ENCODE measurements at regions not wholly inside any gene's neighbourhood (a gene's known extent, or its start where the extent isn't known, plus 50 kb on each side); places are given as distances from the start of the nearest gene placed in this dataset.
"Not testable (repeated sequence)": the region's sequence is repeated elsewhere in the genome, so short reads cannot be mapped to it uniquely, and the experiment has no call there.

DNA sequence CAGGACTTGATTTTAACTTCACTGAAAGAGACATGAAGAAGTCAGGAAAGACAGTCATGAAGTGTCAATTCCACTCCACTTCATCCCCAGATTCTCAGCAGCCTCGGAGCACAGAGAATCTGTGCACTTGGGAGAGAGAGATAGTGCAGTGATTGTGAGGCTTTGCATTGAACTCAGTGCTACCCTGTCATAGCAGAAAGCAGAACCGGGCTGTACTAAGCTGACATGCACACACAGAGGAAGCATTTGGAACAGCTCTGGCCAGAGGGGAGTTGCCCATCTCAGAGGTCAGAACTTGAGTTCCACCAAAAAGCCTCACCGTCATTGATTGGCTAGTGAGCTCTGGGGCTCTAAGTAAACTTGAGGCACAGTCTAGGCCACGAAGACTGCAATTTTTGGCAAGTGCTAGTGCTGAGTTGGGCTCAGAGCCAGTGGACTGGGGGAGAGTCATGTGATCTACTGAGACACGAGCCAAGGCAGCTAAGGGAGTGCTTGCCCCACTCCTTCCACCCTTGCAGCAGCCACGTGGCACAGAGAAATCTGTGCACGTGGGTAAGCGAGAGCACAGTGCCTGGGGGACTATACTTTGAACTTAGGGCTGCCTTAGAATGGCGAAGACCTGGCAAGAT is 810.2 kb upstream of the ADAMTS5 start:
- no peak for DNase-seq (ENCODE audit: low spot score)

GRCh38 chr21:27772816-27773215 is 805.9 kb upstream of the ADAMTS5 start:
- no peak for DNase-seq (ENCODE audit: low spot score)

DNA sequence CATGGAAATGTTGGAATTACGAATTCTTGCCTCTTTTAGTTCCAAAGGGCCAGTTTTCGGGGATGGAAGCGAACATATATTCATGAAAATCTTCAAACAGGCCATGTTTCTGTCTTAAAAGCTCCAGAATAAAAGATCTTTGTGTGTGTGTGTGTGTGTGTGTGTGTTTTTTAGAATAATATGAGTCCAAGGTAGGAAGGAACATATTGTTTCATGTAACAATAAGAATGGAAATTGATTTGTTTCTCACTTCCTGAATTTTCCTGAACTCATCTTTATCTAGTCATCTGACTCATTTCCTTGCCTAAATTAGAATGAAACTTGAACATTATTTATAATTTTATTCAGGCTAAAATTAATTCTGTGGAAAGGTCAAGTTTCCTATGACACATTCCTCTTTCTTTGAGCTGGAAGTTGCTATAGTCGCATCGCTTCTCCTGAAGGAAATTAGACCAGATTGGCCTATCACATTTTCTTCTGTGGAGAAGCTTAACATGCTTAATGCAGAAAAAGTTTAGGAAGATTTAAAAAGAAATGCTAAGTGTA is 805.1 kb upstream of the ADAMTS5 start:
- DNase-seq (ENCODE audit: low spot score) = no peak

GRCh38 chr21:27769763-27770162 is 802.9 kb upstream of the ADAMTS5 start:
- DNase-seq (ENCODE audit: low spot score) = no peak

- DNase-seq (ENCODE audit: low spot score) = not testable (repeated sequence)
These were observed 801.3 kb upstream of the ADAMTS5 start for GRCh38 chr21:27768046-27768637.

DNA sequence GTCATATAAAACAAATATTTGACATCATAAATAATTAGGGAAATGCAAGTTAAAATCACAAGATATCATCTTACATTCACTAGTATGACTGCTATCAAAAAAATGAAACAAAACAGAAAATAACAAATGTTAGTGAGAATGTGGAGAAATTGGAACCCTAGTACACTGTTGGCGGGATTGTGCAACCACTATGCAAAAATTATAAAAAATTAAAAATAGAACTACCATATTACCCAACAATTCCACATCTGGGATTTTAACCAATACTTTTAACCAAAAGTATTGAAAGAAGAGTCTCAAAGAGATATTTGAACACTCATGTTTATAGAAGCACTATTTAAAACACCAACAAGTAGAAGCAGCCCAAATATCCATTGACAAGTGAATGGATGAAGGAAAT is 797.2 kb upstream of the ADAMTS5 start:
- no peak for DNase-seq (ENCODE audit: low spot score)

DNA sequence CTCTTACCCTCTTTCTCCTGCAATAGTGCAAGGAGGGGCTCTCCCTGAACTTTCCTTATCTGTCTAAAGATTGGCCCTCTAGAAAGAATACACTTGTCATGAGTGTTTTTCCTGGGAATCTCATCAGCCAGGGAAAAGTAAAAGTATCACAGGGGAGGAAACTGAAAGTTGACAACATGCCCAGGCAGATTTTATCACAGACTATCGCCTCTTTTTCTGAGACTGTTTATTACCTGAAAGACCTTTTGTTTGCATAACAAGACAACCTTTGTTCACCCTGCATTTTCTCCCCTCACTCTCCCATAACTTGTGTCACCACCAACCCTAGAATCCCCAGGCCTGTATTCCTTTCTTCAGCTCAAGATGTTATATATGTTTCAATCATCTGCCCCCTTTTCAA is 794.7 kb upstream of the ADAMTS5 start:
- DNase-seq (ENCODE audit: low spot score) = no peak

DNA sequence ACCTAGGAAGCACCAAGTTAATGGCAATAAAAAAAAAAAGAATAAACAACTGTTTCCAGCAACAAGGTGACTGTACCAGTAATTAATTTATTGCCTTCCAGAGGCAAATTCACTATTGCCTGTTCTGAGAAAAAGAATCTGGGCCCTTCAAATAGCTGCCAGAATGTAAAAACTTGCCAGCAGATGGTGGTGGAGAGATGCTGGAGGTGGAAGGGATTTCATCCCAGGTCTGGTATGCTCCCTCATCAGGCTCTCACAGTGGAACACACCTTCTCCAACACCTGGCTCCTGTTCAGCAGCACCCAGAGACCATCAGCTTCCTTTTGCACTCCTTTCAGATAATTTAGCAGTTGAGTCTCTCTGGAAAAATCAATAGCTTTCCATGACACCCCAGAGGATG is 792.9 kb upstream of the ADAMTS5 start:
- DNase-seq (ENCODE audit: low spot score) = no peak

DNA sequence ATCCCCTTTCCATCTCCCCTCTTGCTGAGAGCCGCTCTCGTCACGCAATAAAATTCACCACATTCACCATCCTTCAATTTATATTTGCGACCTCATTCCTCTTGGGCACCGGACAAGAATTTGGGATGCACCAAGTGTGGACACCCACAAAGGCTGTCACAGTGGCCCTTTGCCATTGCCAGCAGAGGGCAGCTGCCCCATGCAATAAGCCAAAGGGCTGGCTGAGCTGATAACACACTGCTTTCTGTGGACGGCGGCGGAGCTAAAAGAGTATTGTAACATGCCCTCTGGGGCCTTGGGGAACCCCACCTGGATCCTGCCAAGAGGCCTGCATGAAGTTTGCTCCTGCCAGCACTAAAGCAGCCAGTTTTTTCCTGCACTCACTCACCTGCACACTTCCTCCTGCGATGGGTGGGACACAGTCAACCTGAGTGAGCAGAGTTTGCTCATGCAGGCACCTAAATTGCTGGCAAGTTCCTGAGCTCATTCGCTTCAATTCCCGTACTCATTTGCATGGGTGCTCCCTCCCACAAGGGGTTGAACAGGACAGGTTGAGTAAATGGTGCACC is 792.3 kb upstream of the ADAMTS5 start:
- no peak for DNase-seq (ENCODE audit: low spot score)

- DNase-seq (ENCODE audit: low spot score) = no peak
These were observed 789.3 kb upstream of the ADAMTS5 start for GRCh38 chr21:27756191-27756590.

GRCh38 chr21:27743971-27744564 is 777.2 kb upstream of the ADAMTS5 start:
- no peak for DNase-seq (ENCODE audit: low spot score)

DNA sequence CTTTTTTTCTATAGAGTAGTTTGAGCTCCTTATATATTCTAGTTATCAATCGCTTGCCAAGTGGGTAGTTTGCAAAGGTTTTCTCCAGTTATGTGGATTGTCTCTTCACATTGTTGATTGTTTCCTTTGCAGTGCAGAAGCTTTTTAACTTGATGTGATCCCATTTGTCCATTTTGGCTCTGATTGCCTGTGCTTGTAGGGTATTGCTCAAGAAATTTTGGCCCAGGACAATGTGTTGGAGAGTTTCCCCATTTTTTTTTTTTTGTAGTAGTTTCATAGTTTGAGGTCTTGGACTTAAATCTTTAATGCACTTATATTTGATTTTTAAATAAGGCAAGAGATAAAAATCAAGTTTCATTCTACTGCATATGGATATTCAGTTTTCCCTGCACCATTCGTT is 774.8 kb upstream of the ADAMTS5 start:
- DNase-seq (ENCODE audit: low spot score) = no peak

GRCh38 chr21:27740084-27740483 is 773.2 kb upstream of the ADAMTS5 start:
- no peak for DNase-seq (ENCODE audit: low spot score)

- no peak for DNase-seq (ENCODE audit: low spot score)
These were observed 772.3 kb upstream of the ADAMTS5 start for GRCh38 chr21:27739187-27739586.

DNA sequence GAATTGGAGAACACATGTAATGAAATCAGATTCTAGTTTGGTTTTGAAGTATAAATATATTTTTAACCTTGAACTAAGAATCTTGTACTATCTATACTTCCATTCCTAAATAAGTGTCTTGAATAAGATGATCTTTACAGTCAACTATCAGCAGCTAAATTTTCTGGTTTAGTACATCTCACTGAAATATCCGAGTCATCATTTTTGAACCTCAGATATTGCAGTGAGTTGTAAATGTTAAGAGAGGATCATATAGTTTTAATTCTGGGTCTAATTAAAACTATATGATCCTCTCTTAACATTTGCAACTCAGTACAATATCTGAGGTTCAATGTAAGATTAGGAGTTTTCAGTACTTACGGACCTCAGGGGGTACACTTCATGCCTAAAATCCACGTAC is 768.8 kb upstream of the ADAMTS5 start:
- DNase-seq (ENCODE audit: low spot score) = no peak

- DNase-seq (ENCODE audit: low spot score) = peak; percentile 35
These were observed 767.3 kb upstream of the ADAMTS5 start for GRCh38 chr21:27734146-27734545.

DNA sequence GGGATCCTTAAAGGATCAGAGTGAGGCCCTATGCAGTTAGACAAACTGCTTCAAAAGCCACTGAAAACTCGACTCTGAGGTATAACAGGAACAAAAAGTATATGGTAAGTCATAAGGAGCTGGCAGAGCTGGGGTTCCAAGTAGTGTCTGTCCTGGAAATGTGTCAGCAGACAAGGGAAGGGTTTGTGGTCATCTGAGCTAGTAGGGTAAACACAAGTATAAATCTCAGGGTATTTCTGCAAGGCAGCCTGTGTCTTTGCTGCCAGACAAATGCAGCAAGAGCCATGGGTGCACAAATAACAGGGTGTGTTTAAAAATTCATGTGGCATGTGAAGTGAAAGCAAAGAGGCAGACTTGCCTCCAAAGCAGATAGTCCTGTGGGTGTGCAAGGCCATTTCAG is 759.0 kb upstream of the ADAMTS5 start:
- DNase-seq (ENCODE audit: low spot score) = no peak

- no peak for DNase-seq (ENCODE audit: low spot score)
These were observed 755.2 kb upstream of the ADAMTS5 start for GRCh38 chr21:27722095-27722494.

DNA sequence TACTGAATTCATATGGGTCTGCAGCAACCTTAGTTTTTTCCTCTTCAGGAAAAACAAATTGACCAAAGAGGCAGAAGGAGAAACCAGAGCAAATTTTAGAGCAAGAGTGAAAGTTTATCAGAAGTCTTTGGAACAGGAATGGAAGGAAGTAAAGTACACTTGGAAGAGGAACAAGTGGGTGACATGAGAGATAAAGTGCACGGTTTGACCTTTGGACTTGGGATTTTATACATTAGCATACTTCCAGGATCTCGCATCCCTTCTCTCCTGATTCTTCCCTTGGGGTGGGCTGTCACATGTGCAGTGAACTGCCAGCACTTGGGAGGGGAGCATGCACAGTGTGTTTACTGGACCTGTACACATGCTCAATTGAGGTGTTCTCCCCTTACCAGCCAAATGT is 754.8 kb upstream of the ADAMTS5 start:
- no peak for DNase-seq (ENCODE audit: low spot score)

DNA sequence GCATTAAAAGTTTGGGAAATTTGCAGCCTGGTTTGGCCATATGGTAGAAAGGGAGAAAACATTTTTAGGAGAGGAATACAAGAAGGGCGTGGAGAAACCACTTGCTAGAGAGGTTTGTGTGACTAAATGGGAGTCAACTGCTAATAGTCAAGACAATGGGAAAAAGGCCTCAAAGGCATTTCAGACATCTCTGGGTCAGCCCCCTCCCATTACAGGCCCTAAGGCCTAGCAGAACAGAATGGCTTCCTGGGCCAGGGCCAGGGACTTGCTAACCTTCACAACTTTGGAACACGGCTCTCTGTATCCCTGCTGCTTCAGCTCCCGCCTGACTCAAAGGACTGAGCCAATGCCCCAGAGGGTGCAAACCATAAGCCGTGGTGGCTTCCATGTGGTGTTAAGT is 752.3 kb upstream of the ADAMTS5 start:
- no peak for DNase-seq (ENCODE audit: low spot score)

- DNase-seq (ENCODE audit: low spot score) = no peak
These were observed 748.2 kb upstream of the ADAMTS5 start for GRCh38 chr21:27715131-27715530.

- no peak for DNase-seq (ENCODE audit: low spot score)
These were observed 746.5 kb upstream of the ADAMTS5 start for GRCh38 chr21:27713154-27714109.

Measured in A172 (cell line).